GM18507 (cell line): ENCODE measurements at regions not wholly inside any gene's neighbourhood (a gene's known extent, or its start where the extent isn't known, plus 50 kb on each side); places are given as distances from the start of the nearest gene placed in this dataset.

Experiments used
- DNase-seq: peaks from one replicate; pipeline ENCODE4 v3.0.0; 2011; ENCODE audit warnings: low read depth; ENCODE audit not compliant: insufficient read length; ENCODE audit errors: extremely low spot score
- FAIRE-seq: peaks from 2 replicates; lab custom pipeline; 2011; peaks lifted over from hg19 to GRCh38; lab: Jason Lieb, UNC

DNA sequence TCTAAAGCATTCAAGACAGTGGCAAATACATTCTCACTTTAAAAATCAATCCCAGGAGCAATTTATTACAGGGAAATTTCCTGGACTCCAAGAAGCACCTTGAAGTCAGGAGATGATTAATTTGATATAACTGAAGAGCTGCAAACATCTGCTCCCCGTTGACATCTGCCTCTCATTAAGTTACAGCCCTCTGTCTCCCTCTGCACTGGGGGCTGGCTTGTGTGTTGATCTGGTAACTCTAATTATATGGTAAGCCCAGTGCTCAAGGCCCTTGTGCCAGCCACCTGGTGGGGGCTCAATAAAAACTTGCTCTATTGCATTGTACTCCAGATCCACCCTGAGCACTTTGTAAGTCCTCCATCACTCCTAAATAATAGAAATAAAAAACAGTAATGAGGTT is 131.1 kb upstream of the ZNF462 start:
- FAIRE-seq = no peak

DNA sequence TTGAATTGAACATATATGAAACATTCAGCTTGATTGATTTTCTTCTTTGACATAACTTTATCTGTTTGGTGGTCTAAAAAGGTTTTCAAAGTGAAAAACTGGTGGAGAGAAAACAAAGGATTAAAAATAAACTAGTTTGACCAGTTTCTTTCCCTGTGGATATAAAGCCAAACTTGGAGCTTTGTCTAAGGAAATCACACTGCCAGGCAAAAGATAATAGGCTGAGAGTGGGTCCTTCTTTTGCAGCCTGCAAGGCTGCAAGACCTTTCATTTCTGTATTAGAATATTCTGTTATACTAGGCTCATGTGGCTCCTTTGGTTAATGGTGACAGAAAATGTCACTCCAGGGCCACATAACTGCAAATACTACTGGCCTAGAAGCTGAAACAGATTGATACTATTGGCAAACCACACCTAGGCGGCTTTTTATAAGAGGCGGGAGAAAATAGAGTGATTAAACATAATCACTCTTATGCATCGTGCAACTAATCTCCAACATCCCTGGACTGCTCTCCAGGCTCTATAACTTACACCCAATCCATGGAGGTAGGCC is 129.1 kb upstream of the ZNF462 start:
- FAIRE-seq = no peak
- no peak for DNase-seq

More for the DNA sequence above, 131.1 kb upstream of the ZNF462 start:
- no peak for DNase-seq

DNA sequence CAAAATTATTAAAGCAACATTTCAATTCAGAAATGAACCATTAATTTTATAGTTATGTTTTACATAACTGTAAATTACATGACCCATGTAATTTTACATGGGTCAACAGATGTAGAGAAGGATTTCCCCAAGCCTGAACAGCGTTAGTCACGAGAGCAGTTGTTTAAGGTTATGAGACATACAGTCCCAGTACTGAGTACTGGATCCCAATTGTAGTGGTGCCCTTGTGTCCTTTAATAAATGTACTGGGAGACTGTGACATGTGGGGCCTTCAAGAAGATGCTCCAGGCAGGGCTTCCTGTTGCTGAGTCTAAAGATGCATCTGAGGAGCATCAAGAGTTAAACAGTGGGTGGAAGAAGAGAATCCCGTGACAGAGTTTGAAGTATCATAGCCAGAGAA is 125.5 kb upstream of the ZNF462 start:
- no peak for FAIRE-seq
- no peak for DNase-seq

DNA sequence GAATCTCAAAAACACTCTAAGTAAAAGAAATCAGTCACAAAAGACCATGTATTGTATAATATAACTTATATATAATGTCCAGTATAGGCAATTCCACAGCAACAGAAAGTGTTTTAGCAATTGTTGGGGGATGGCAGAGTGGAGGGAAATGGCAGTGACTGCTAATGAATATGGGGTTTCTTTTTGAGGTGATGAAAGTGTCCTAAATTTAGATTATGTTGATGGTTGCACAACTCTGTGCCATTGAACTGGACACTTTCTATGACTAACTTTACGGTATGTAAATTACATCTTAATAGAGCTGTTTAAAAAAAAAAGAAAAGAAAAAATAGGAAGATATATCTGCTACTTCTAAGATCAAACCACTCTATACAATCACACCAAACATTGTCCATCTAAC is 124.9 kb upstream of the ZNF462 start:
- no peak for DNase-seq
- no peak for FAIRE-seq

DNA sequence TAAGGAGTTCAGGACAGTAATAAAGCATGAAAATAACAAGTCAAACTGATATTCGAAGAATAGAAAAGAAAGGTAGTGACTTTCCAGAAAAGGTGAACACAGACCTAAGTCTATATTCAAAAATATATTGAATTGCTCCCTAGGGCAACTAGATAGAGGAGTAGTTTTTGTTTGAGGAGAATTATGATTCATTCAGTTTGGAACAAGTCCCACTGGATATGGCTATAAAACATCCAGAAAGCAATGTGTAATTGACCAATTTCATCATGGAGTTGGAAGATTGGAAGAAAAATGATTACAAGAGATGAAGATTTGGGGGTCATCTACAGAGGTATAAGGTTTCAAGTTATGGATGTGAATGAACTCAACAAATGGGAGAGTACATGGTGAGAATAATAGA is 117.5 kb upstream of the ZNF462 start:
- DNase-seq = no peak
- FAIRE-seq = no peak

DNA sequence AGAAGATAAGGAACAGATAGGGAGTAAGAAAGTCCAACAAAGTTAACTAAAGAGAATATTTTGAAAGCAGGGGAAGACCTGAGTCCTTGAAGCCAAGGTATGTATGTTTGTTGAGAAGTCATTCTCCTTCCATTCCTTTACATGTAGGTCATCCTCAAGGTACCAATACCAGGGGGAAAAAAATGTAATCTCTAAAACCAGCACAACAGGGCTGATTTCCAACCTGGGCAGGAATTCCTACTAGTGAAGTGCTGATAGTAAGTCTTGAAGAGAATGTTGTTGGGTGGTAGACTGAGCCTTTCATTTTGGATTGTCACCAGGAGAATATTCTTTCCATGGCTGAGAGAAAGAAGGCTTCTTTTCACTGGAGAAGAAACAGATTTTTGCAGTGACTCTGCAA is 117.1 kb upstream of the ZNF462 start:
- no peak for FAIRE-seq
- DNase-seq = no peak

DNA sequence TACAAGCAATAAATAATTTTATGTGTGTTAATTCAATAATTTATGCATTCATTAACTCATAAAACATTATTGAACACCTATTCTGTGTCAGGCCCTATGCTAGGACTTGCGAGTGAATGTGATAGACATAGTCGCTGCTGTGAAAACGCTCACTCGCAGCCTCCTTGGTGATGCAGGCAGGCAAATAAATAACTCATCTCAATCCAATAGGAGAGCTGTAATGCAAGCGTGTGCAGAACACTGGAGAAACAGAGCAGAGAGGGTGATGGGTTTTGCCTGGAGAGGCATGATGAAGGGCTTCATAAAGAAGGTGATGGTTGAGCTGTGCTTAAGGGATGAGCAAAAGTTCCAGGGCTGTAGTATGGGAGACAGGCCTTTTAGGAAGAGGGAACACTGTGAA is 111.3 kb upstream of the ZNF462 start:
- FAIRE-seq = no peak
- DNase-seq = no peak

DNA sequence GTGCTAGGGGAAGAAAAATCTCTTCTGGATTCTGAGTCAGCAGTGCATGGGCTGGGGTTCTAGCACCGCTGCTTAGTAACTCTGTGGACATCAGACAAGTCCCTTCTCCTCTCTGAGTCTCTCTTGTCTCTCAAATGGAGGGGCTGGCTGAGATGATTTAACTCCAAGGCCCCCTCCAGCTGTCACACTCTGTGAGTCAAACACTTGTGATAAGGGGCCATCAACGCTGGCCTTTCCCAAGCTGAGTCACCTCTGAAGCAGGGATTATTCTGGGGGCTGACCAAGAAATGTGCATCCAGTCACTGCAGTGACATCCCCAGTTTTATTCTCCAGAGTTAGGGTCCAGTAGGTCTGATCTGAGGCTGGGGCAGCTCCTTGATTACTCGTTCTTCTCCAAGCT is 110.4 kb upstream of the ZNF462 start:
- DNase-seq (no peak), FAIRE-seq (no peak)

DNA sequence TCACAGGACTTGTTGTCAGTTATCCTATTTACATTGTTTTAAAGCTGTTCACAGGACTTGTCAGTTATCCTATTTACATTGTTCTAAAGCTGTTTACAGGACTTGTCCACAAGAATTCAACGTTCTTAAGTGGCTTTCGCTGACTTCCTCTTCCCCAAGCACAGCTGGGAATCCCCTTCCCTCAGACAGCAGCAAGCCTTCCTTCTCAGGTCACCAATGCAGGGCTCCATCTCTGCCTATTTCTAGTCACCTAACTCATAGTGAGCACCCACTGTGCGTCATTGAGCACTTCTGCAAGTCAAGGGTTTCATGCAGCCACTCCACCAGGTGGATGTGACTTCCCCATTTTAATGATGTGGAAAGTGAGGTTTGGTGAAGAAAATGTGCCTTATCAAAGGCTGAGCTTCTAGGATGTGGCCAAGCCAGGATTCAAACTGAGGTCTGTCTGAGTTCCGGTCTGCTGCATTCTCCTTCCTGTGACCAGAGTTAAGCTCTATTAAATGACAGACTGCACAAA is 109.8 kb upstream of the ZNF462 start:
- peak; percentile 86 for FAIRE-seq
- peak; percentile 9 for DNase-seq

DNA sequence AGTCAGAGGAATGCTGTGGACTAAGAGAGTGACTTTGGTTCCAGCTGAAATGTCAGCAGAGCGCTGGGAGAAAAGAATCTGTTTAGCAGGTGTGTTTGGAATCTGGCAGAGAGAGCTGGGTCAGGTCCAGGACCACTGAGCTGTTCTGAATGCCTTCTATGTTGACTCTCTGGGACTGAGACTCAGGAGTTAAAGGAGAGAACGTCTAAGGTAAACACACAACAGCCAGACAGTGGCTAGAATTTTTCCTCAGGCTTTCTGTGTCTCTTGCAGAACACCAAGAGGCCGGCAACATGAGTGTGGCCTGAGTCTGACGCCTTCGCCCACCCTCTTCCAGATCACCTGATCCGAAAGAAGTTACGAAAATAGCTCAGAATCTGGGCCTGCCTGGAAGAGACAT is 107.2 kb upstream of the ZNF462 start:
- no peak for DNase-seq
- FAIRE-seq = no peak

DNA sequence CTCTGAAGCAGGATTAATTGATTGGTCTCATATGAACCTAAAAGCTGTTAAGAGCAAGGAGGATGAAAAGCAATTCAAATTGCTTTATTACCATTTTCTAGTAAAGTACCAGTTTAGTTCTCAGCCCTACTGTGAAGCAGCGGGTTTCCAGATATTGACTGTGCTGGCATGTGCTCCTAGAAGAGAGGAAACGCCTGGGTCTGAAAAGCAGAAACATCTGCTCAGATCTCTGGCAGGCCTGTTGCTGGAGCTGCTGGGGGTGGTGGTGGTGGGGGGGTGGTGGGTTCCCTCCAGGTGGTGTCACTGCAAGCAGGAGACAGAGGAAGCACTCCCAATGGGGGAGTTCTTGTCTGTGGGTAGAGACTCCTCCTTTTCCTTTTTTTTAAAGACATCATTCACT is 105.5 kb upstream of the ZNF462 start:
- FAIRE-seq = no peak
- no peak for DNase-seq

DNA sequence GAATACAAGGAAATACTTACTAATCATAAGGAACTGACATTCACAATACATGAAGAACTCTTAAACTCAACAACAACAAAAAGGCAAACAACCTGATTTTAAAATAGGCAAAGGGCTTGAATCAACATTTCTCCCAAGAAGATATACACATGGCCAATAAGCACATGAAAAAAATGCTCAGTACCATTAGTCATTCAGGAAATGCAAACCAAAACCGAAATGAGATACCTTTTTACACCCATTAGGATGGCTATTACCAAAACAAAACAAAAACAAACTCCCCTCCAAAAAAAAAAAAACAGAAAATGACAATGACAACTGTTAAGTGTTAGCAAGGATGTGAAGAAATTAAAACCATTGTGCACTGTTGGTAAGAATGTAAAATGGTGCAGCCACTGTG is 104.1 kb upstream of the ZNF462 start:
- DNase-seq (no peak), FAIRE-seq (no peak)

DNA sequence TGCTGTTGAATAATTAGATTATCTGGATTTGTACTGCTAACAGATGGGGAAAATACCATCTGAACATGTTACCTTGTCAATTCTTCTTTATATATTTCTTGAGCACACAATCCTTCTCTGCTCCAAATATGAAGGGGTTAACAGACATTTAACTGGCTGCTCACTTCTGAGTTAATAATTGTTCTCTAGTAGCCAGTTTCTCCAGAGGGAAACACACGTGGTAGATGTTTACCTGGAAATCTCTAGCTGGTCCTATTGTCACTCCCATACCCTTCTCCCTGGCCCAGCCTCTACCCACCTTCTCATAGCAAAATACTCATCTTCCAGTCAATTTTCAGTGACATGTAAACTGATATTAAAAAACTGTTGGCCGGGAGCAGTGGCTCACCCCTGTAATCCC is 101.5 kb upstream of the ZNF462 start:
- no peak for FAIRE-seq
- DNase-seq = no peak

DNA sequence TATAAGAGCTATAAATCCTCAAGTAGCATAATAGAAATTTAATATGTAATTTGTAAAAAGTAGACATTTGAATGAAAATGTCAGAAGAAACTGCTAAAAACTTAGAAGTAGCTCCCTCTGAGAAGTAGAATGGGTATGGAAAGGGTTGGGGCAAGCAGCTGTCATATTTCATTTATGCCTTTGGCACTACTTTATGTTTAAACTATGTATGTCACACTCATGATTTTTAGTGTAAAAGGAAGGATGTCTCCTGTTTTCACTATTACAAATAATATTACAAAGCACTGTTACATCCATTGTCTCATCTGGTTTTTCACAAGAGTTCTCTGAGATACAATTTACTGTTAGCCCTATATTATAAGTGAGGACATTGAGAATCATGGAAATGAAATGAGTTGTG is 96.3 kb upstream of the ZNF462 start:
- FAIRE-seq (no peak), DNase-seq (no peak)

DNA sequence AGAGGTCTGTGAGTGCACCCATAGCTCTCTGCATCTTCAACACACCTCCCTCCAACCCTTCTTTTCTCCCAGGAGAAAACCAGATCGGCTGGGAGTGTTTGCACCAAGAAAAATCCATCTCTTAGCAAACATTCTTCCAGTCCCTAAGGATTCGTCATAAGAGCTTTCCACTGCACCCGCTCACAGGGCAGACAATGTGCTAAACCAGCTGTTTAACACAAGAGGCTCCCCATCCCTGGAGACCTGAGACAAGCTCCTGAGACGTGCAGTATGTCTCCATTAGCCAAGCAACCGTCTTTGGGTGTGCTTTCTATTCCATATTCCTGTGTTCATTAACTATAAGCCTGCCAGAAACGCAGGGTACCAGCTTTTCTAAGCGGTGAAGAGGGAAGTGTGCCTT is 93.6 kb upstream of the ZNF462 start:
- FAIRE-seq (no peak), DNase-seq (no peak)

DNA sequence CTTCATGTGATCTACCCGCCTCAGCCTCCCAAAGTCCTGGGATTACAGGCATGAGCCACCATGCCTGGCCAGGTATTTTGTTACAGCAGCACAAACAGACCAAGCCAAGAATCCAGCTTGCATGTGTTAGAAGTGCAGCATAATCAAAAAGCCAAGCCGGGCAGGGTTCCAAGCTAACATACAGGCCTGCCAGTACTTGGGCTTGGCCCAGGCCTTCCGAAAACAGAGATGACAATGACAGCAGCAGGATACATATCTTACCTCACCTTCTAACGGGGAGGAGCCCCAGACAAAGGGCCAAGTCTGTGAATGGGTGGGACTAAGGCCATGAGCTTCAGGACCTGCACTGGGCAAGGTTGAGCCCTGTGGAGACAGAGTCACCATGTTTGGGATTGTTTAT is 91.4 kb upstream of the ZNF462 start:
- FAIRE-seq (no peak), DNase-seq (no peak)

DNA sequence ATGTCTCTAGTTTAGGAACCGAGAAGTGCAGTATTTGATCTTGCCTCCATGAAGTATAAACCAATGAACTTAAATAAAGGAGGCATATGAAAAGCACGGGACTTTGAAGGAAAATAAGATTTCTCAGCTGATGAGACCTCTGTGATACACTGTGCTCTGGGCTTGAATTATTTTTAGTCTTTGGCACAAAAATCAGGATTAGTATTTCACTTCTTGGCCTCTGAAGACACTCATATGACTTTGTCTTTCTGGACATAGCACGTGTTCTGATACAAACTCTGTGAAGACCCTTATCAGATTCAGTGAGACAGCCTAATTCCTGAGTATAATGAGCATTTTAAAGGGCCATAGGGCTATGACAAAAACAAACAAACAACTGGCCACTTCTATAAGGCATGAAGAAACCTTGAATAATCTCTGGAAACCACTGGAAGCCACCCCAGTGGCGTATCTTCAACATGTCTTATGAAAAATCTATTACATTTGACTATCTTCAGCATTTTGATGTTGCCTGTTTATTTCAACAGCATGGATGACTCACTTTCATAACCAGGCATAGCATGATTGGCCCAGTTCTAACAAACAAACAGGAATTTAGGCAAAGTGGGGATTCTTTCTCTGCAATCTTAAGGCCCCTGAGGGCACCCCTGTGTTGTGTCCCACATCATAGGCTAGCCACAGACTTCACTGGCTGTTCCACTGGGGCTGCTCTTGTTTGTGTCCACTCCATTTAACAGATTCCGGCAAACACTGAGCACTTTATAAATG is 90.3 kb upstream of the ZNF462 start:
- FAIRE-seq (no peak), DNase-seq (no peak)

DNA sequence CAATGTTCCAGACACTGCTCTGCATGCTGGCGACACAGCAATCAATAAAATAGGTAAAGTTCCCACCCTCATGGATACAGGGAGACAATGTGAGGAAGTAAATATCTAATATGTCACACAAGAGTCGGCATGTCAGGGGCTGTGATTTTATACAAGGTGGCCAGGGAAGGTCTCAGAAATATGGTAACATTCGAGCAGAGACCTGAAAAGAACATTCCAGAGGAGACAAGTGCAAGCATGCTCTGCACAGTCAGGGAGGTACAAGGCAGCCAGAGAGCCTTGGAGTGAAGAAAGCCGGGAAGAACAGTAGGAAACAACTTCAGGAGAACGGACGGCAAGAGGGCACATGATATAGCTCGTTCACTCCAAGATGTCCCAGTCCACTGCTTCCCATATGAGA is 89.2 kb upstream of the ZNF462 start:
- DNase-seq (no peak), FAIRE-seq (no peak)

DNA sequence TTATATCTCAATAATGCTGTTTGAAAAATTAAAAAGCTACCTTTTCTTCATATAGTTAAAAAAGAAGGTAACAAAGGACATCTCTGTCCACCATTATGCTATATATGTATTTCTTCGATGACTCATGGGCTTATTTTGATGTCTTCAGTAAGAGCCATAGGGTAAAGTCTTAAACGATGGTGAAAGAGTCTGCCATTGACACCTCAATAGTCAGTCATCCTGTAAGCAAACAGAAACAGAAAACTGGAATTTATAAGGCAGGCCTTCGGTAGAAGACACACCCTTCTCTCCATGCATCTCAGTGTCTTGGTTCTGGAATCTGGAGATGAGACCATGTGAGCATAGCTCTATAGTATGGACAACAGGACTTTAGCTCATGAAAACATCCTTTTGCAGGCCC is 87.0 kb upstream of the ZNF462 start:
- DNase-seq (no peak), FAIRE-seq (no peak)

DNA sequence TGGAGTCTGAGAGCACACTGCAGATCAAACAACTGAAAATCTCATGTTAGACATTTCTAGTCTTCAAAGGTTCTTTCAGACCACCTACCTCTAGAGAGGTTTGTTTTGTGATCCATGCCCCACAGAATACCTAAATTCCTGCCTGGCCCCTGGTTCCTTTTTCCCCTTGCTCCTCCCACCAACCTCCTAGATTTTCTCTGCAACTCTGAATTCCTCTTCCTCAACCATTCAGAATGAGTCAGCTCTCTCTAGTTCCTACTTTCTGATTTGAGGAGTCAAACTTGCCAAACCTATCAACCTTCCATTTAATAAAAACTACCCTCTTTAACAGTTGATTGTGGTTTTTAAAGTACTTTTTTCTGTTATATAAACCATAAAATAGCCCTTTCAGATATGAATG is 83.2 kb upstream of the ZNF462 start:
- no peak for DNase-seq
- no peak for FAIRE-seq

DNA sequence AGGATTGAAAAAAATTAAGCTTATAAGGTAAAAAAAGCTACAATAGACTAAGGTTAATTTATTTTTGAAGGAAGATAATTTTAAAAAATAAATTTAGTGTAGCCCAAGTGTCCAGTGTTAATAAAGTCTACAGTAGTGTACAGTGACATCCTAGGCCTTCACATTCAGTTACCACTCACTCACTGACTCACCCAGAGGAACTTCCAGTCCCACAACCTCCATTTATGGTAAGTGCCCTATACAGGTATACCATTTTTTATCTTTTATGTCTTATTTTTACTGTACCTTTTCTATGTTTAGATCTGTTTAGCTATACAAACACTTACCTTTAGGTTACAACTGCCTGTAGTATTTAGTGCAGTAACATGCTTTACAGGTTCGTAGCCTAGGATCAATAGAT is 79.8 kb upstream of the ZNF462 start:
- FAIRE-seq (no peak), DNase-seq (no peak)
